Aorta (tissue), 5 donors: ENCODE measurements at regions not wholly inside any gene's neighbourhood (a gene's known extent, or its start where the extent isn't known, plus 50 kb on each side); places are given as distances from the start of the nearest gene placed in this dataset.

Experiments used
- ATAC-seq: fragments of 200-7000 bp; cut with Tn5 transposase; one replicate; pipeline ENCODE4 v1.9.1; 2022; ENCODE audit warnings: moderate library complexity; ENCODE audit not compliant: low FRiP score
- DNase-seq, 2 donors: peaks; one replicate each; pipeline ENCODE4 v3.0.0-alpha.2; 2020
- H3K27ac ChIP-seq, 2 donors: one replicate each; pipeline ENCODE4 v1.5.1; 2013; ENCODE audit warnings: low read length in 2 of 2, mild to moderate bottlenecking in 2 of 2, moderate library complexity in 2 of 2, control low read depth in 1 of 2, inconsistent platforms in 1 of 2, low read depth in 1 of 2
- H3K27me3 ChIP-seq, 2 donors: one replicate each; pipeline ENCODE4 v1.6.1; 2013; ENCODE audit warnings: control low read depth in 1 of 2, low read length in 1 of 2, mild to moderate bottlenecking in 1 of 2, moderate library complexity in 1 of 2; ENCODE audit not compliant: insufficient read depth in 2 of 2, control insufficient read depth in 1 of 2
- H3K36me3 ChIP-seq, 2 donors: one replicate each; pipeline ENCODE4 v1.6.1; 2013; ENCODE audit warnings: control low read depth in 1 of 2, low read length in 1 of 2, mild to moderate bottlenecking in 1 of 2; ENCODE audit not compliant: insufficient read depth in 2 of 2, control insufficient read depth in 1 of 2
- H3K4me1 ChIP-seq, 2 donors: one replicate each; pipeline ENCODE4 v1.6.1; 2013; ENCODE audit warnings: low read length in 2 of 2, control low read depth in 1 of 2, mild to moderate bottlenecking in 1 of 2, moderate library complexity in 1 of 2; ENCODE audit not compliant: insufficient read depth in 2 of 2, control insufficient read depth in 1 of 2
- H3K4me3 ChIP-seq, 2 donors: one replicate each; pipeline ENCODE4 v1.5.1; 2013; ENCODE audit warnings: low read length in 2 of 2, control low read depth in 1 of 2, mild to moderate bottlenecking in 1 of 2
- H3K9me3 ChIP-seq: one replicate; pipeline ENCODE4 v1.6.1; 2013; ENCODE audit warnings: mild to moderate bottlenecking, low read length; ENCODE audit not compliant: control insufficient read depth
- whole genome bisulfite sequencing, 2 donors: extraction: QIAGEN DNeasy Blood & Tissue Kit; methylation state at CpG; one replicate each; pipeline ENCODE4 v1.1.7; 2013; 5-methylcytosine and 5-hydroxymethylcytosine counted together
- intact Hi-C, 2 donors: fragments of 100-400 bp; cut with DNase I; formaldehyde crosslinking; loops; one replicate each; pipeline versions ENCODE4 v1.14.2 to v1.15.0; 2022
- donor health status: healthy with polysubstance abuse.
- donor health status: Bipolar disorder and iron deficiency.
- donor health status: DM: no; HTN: no; CAD: no.
- donor health status: DM: no; HTN: no; CAD: no.
- donor health status: DM: yes; HTN: yes; CAD: no.

- Histone ChIP-seq H3K27ac (no peak overlapping the region), H3K9me3 (no peaks in the 10 kb centered on the region), H3K4me1 (peaks cover 0 to 2% of the 10 kb centered on the region in 2 donors), H3K36me3 (no peaks in the 10 kb centered on the region), H3K27me3 (no peaks in the 10 kb centered on the region), H3K4me3 (peak overlapping the region in 1 of 2 donors; percentile 39)
- intact Hi-C loops = no loop called here
- 11 to 12% methylated on average over 21 of the region's 21 CpGs for WGBS, 2 donors
- ATAC-seq (no peak), DNase-seq (no peak)
Measured at GRCh38 chr13:34750078-34750931, 191.8 kb upstream of the NBEA start.

GRCh38 chr13:34751044-34751443 is 191.0 kb upstream of the NBEA start:
- H3K27ac ChIP-seq = no peak overlapping the region

GRCh38 chr13:34751492-34751891 is 190.6 kb upstream of the NBEA start:
- WGBS, 2 donors = 81 to 91% methylated on average over 3 of the region's 3 CpGs
- no peak for DNase-seq
- H3K4me3 ChIP-seq = no peak overlapping the region

More at GRCh38 chr13:34751044-34751443, 191.0 kb upstream of the NBEA start:
- H3K4me3 ChIP-seq = no peak overlapping the region
- 69 to 72% methylated on average over 3 of the region's 3 CpGs for WGBS, 2 donors
- peaks cover 0 to 2% of the 10 kb centered on the region in 2 donors for H3K4me1 ChIP-seq
- H3K36me3 ChIP-seq = no peaks in the 10 kb centered on the region
- no peaks in the 10 kb centered on the region for H3K9me3 ChIP-seq
- H3K27me3 ChIP-seq = no peaks in the 10 kb centered on the region
- intact Hi-C loops = no loop called here
- ATAC-seq (no peak), DNase-seq (no peak)

GRCh38 chr13:34752283-34752960 is 189.6 kb upstream of the NBEA start:
- intact Hi-C loops = no loop called here
- no peak overlapping the region for H3K4me3 ChIP-seq
- 75 to 83% methylated on average over 11 of the region's 11 CpGs for WGBS, 2 donors
- ATAC-seq (no peak), DNase-seq (no peak)
- H3K9me3 ChIP-seq = no peaks in the 10 kb centered on the region
- H3K27me3 ChIP-seq = no peaks in the 10 kb centered on the region
- no peak overlapping the region for H3K27ac ChIP-seq
- peaks cover 0 to 2% of the 10 kb centered on the region in 2 donors for H3K4me1 ChIP-seq
- H3K36me3 ChIP-seq = no peaks in the 10 kb centered on the region

More at GRCh38 chr13:34751492-34751891, 190.6 kb upstream of the NBEA start:
- no peak for ATAC-seq
- intact Hi-C loops = no loop called here
- no peaks in the 10 kb centered on the region for H3K36me3 ChIP-seq
- H3K27me3 ChIP-seq = no peaks in the 10 kb centered on the region
- peaks cover 0 to 2% of the 10 kb centered on the region in 2 donors for H3K4me1 ChIP-seq
- H3K9me3 ChIP-seq = no peaks in the 10 kb centered on the region
- no peak overlapping the region for H3K27ac ChIP-seq

GRCh38 chr13:34756136-34756535 is 185.9 kb upstream of the NBEA start:
- Histone ChIP-seq H3K9me3 (no peaks in the 10 kb centered on the region), H3K36me3 (no peaks in the 10 kb centered on the region), H3K27me3 (no peaks in the 10 kb centered on the region), H3K4me1 (no peaks in the 10 kb centered on the region), H3K4me3 (no peak overlapping the region), H3K27ac (no peak overlapping the region)
- no peak for DNase-seq
- 51 to 66% methylated on average over 3 of the region's 3 CpGs for WGBS, 2 donors
- ATAC-seq = no peak
- intact Hi-C loops = no loop called here

GRCh38 chr13:34756572-34756971 is 185.5 kb upstream of the NBEA start:
- no peaks in the 10 kb centered on the region for H3K4me1 ChIP-seq
- H3K27me3 ChIP-seq = no peaks in the 10 kb centered on the region
- DNase-seq (no peak), ATAC-seq (no peak)
- intact Hi-C loops = no loop called here
- WGBS, 2 donors = 77 to 87% methylated on average over 2 of the region's 2 CpGs
- no peak overlapping the region for H3K27ac ChIP-seq
- no peaks in the 10 kb centered on the region for H3K36me3 ChIP-seq
- no peaks in the 10 kb centered on the region for H3K9me3 ChIP-seq
- no peak overlapping the region for H3K4me3 ChIP-seq

- intact Hi-C loops = no loop called here
- Histone ChIP-seq H3K36me3 (no peaks in the 10 kb centered on the region), H3K9me3 (no peaks in the 10 kb centered on the region), H3K4me1 (no peaks in the 10 kb centered on the region), H3K27me3 (no peaks in the 10 kb centered on the region), H3K4me3 (no peak overlapping the region), H3K27ac (no peak overlapping the region)
- DNase-seq = no peak
- ATAC-seq = no peak
- WGBS, 2 donors = 91 to 92% methylated on average over 2 of the region's 2 CpGs
Measured at GRCh38 chr13:34757441-34757840, 184.6 kb upstream of the NBEA start.

GRCh38 chr13:34758628-34759027 is 183.4 kb upstream of the NBEA start:
- Histone ChIP-seq H3K27me3 (no peaks in the 10 kb centered on the region), H3K27ac (no peak overlapping the region), H3K4me1 (no peaks in the 10 kb centered on the region), H3K36me3 (no peaks in the 10 kb centered on the region), H3K4me3 (no peak overlapping the region), H3K9me3 (no peaks in the 10 kb centered on the region)
- intact Hi-C loops = no loop called here
- WGBS, 2 donors = 44 to 69% methylated on average over 2 of the region's 2 CpGs
- no peak for ATAC-seq
- DNase-seq = no peak

GRCh38 chr13:34762312-34762711 is 179.8 kb upstream of the NBEA start:
- no peaks in the 10 kb centered on the region for H3K27me3 ChIP-seq
- no peaks in the 10 kb centered on the region for H3K36me3 ChIP-seq
- no peak overlapping the region for H3K4me3 ChIP-seq
- 22 to 25% methylated on average over 2 of the region's 2 CpGs for WGBS, 2 donors
- no peaks in the 10 kb centered on the region for H3K9me3 ChIP-seq
- no peak overlapping the region for H3K27ac ChIP-seq
- DNase-seq (no peak), ATAC-seq (no peak)
- no peaks in the 10 kb centered on the region for H3K4me1 ChIP-seq
- intact Hi-C loops = no loop called here
